Body of pancreas (tissue), 4 donors: ENCODE measurements at regions not wholly inside any gene's neighbourhood (a gene's known extent, or its start where the extent isn't known, plus 50 kb on each side); places are given as distances from the start of the nearest gene placed in this dataset.

Experiments used
- CTCF ChIP-seq, 7 experiments: fragments of 450-650 bp in 4 of 7; fragments of 200-600 bp in 3 of 7; sonication (generic) in 3 of 7; IDR thresholded peaks; one replicate each; pipeline ENCODE4 v1.5.1; 2016 to 2019; ENCODE audit warnings: antibody characterized with exemption in 7 of 7
- POLR2A ChIP-seq, 3 donors: fragments of 450-650 bp; IDR thresholded peaks; one replicate each; pipeline ENCODE4 v1.6.1; 2016; ENCODE audit warnings: antibody characterized with exemption in 3 of 3, mild to moderate bottlenecking in 2 of 3

GRCh38 chr3:76527773-76528172, 512.1 kb upstream of the ROBO2 start:
- TF ChIP-seq CTCF (IDR thresholded peaks at IDR 0.05) = no peak
- no peak for TF ChIP-seq POLR2A (IDR thresholded peaks at IDR 0.05)
